Motor neuron (in vitro differentiated cells): ENCODE measurements at regions not wholly inside any gene's neighbourhood (a gene's known extent, or its start where the extent isn't known, plus 50 kb on each side); places are given as distances from the start of the nearest gene placed in this dataset.
A peak's percentile ranks its signal among the peaks of the same experiment; 100 is the strongest.

Source experiments
- ATAC-seq, 8 experiments: fragments of 200-7000 bp; cut with Tn5 transposase; replicated peaks in 6 of 8; 2 replicates each; pipeline ENCODE4 v1.8.0; 2021; ENCODE audit warnings: mild to moderate bottlenecking in 8 of 8, moderate library complexity in 8 of 8
- H3K27ac ChIP-seq, 2 donors: fragments of 250-450 bp; sonication (Bioruptor Pico); 2 replicates each; pipeline ENCODE4 v1.9.0; 2021; ENCODE audit warnings: antibody characterized with exemption in 2 of 2, mild to moderate bottlenecking in 2 of 2, moderate library complexity in 1 of 2
- H3K4me1 ChIP-seq, 2 donors: fragments of 250-450 bp; sonication (Bioruptor Pico); replicated peaks in 1 of 2; 2 replicates each; pipeline ENCODE4 v1.6.1; 2021; ENCODE audit warnings: antibody characterized with exemption in 2 of 2, mild to moderate bottlenecking in 2 of 2, moderate library complexity in 1 of 2
- H3K4me3 ChIP-seq, 5 donors: fragments of 250-450 bp; sonication (Bioruptor Pico); 2 replicates each; pipeline ENCODE4 v1.9.0; 2021; ENCODE audit warnings: antibody characterized with exemption in 5 of 5, mild to moderate bottlenecking in 5 of 5, moderate library complexity in 4 of 5
- WGBS, 10 experiments: fragments of 450-650 bp; shearing (Covaris generic); methylation state at CpG; one replicate each; pipeline ENCODE4 v1.0.0; 2022; 5-methylcytosine and 5-hydroxymethylcytosine counted together
- in situ Hi-C, 9 experiments: fragments of 400-800 bp; cut with MboI; loops; one replicate each; pipeline ENCODE4 v1.15.0; 2021; ENCODE audit warnings: low sequenced_read_pairs in 9 of 9, low pct_unique_long_range_greater_than_20kb in 2 of 9; ENCODE audit not compliant: unreplicated experiment in 9 of 9

DNA sequence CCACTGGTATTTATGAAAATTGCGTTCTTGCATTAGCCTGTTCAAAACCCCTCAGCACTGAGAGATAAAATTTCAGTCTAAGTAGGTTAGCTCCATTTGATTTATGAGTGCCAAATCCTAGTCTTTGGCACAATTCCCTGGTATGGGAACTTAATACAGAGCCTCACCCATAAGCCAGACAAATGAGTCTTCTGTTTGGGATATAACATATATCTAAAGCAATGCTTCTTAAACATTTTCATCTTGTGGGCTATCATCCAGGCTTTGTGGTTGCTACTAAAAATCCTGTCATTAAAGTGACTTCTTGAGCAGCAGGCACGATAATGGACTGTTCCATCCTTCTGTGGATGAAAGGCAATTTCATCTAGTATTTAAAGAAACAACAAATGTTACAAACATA is 419.5 kb upstream of the ACTBL2 start:
- Histone ChIP-seq H3K4me3 (no peak overlapping the region), H3K27ac (no peak overlapping the region), H3K4me1 (no peaks in the 10 kb centered on the region)
- no peak for ATAC-seq
- WGBS, 10 experiments: 0 to 100% (median 93%) methylated on average over 1 to 2 of the region's 2 CpGs; no CpG with 5 or more reads in 1 of the 10 experiments
- in situ Hi-C loops: no loop called here

DNA sequence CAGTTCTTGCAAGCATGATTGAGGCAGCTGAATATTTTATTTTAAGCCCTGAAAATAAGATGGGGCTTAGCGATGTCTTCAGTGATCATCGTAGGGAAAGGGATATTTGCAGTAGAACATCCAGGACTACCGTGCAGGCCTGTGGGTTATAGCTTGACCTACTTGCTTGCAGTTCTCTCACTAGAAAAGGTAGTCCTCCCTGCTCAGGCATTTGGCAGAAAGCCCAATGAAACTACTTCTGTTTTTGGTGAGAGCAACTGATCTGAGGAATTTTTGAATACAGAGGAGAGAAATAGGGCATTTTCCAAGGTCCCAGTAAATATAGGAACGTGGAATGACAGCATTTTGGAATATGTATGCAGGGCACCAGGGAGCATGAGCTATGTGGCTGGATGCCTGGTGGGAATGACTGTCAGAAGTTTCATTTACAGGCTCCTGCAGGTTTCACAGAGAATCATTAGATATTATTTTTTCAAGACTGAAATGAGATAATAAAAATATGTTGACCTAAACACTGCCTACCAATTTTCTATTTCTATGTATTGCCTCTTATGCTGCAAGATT is 417.9 kb upstream of the ACTBL2 start:
- no peaks in the 10 kb centered on the region for H3K4me1 ChIP-seq
- ATAC-seq: no peak
- no peak overlapping the region for H3K27ac ChIP-seq
- H3K4me3 ChIP-seq: no peak overlapping the region
- in situ Hi-C loops: no loop called here
- WGBS, 10 experiments: 20 to 100% (median 84%) methylated on average over 1 to 4 of the region's 4 CpGs

DNA sequence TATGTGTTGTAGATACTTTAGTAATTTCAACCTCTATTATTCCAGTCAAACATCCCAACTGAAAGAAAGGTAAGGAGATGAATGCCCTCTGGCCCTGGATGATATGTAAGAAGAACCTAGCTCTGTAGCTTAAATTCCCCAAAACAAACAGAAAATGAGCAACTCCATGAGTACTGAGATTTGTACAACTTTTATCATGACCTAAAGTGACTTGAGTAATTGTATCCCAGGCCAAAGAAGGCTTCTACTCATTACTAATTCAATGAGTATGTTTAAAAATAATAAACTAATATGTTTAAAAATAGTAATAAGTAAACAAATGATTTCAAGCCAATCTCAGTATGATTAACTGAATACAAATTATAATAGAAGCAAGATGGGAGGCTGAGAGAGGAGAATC is 414.0 kb upstream of the ACTBL2 start:
- ATAC-seq: no peak
- no peak overlapping the region for H3K27ac ChIP-seq
- no peaks in the 10 kb centered on the region for H3K4me1 ChIP-seq
- no peak overlapping the region for H3K4me3 ChIP-seq
- in situ Hi-C loops: loop anchor here in 4 of 9 experiments (25.0 kb wide), 1 partner anchor 566 kb away; the partner anchor contains the start of gene PLK2 (in 4 of the 4)

DNA sequence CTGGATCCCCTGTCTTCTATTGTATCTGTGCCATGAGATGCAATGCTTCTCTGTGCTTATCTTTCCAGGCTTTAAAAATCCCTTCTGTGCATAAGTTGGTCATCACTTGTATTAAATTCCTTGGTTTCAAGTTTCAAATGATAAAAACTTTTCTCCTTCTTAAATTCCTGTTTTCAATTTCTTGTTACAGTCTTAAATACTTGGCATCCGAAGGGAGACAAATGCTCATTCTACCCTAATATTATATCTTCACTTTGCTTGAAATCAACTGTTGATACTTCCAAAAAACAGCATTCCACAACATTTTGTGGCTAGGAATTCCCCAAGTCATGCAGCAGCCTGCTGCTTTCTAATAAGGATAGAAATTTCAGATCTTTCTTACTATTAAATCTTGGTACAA is 413.2 kb upstream of the ACTBL2 start:
- no peak for ATAC-seq
- 14 to 100% (median 79%) methylated on average over 1 of the region's 1 CpG; no CpG with 5 or more reads in 2 of the 10 experiments for WGBS, 10 experiments
- in situ Hi-C loops: loop anchor here in 4 of 9 experiments (25.0 kb wide), 1 partner anchor 567 kb away; the partner anchor contains the start of gene PLK2 (in 4 of the 4)
- Histone ChIP-seq H3K4me3 (no peak overlapping the region), H3K27ac (no peak overlapping the region), H3K4me1 (no peaks in the 10 kb centered on the region)

DNA sequence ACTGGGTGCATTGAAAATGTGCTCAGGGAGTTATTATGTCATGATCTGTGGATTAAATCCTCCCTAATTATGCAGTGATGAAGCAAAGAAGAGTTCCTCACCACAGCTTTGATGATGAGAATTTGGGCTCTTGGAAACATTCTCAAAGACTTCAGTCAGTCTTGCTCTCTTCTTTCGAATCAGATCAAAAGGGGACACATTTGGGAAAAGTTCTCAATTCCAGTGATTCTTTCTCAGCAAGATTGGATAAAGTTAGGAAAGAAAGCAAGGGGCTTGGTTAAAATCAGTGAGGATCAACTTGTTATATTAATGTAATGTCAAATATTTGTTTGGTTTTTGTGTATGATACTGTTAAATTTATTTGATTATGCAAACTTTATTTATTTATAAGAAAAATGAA is 411.3 kb upstream of the ACTBL2 start:
- H3K4me1 ChIP-seq: no peaks in the 10 kb centered on the region
- no peak overlapping the region for H3K27ac ChIP-seq
- ATAC-seq: no peak
- WGBS, 10 experiments: 75 to 100% (median 83%) methylated on average over 1 of the region's 1 CpG; no CpG with 5 or more reads in 4 of the 10 experiments
- in situ Hi-C loops: loop anchor here in 4 of 9 experiments (25.0 kb wide), 1 partner anchor 568 kb away; the partner anchor contains the start of gene PLK2 (in 4 of the 4)
- H3K4me3 ChIP-seq: no peak overlapping the region

DNA sequence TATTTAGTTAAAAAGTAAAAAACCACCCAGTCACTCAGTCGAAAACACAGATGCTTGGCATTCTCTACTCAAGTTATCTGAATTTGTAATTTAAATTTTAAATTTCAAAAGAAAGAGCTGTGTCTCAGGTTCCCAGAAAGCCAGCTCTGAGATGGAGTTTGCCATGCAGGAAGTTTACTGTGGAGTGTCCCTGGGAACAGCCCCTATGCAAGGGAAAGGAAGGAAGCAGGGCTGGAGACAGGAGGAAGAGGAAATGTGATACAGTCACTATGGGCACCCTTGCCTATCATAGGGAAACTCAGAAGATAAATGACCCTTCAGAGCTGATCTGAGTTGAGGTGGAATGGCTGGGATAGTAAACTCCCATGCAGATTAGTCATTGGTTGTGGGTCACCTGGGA is 408.8 kb upstream of the ACTBL2 start:
- ATAC-seq: no peak
- Histone ChIP-seq H3K27ac (no peak overlapping the region), H3K4me3 (no peak overlapping the region), H3K4me1 (no peaks in the 10 kb centered on the region)
- WGBS, 10 experiments: 14 to 86% (median 29%) methylated on average over 1 of the region's 1 CpG; no CpG with 5 or more reads in 1 of the 10 experiments
- in situ Hi-C loops: loop anchor here in 4 of 9 experiments (25.0 kb wide), 1 partner anchor 571 kb away; the partner anchor contains the start of gene PLK2 (in 4 of the 4)

DNA sequence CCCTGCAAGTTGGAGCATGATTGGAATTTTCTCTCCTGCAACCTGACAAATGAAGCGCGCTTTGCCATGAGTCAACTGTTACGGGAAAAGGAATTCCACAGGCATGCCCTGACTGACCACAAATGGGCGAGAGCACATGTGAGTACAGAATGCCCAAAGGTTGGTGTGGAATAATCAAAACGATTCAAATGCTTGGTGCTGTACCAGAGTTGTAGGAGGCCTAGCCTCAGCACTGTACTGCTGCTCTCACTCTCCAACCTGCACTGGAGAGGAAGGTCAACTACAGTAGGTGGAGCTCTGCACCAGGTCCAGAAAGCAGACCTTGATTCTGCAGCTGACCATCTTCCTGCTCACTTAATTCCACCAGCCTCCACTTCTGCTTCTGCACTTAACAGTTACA is 406.9 kb upstream of the ACTBL2 start:
- Histone ChIP-seq H3K27ac (no peak overlapping the region), H3K4me1 (no peaks in the 10 kb centered on the region), H3K4me3 (no peak overlapping the region)
- 20 to 96% (median 48%) methylated on average over 2 to 5 of the region's 5 CpGs; no CpG with 5 or more reads in 3 of the 10 experiments for WGBS, 10 experiments
- ATAC-seq: peak in 5 of 8 experiments; percentile 35 to 78 (median 72)
- in situ Hi-C loops: loop anchor here in 6 of 9 experiments (10.0 to 25.0 kb wide), 2 partner anchors 573 to 575 kb away; partner anchors contain the start of gene PLK2 (in 6 of the 6)

DNA sequence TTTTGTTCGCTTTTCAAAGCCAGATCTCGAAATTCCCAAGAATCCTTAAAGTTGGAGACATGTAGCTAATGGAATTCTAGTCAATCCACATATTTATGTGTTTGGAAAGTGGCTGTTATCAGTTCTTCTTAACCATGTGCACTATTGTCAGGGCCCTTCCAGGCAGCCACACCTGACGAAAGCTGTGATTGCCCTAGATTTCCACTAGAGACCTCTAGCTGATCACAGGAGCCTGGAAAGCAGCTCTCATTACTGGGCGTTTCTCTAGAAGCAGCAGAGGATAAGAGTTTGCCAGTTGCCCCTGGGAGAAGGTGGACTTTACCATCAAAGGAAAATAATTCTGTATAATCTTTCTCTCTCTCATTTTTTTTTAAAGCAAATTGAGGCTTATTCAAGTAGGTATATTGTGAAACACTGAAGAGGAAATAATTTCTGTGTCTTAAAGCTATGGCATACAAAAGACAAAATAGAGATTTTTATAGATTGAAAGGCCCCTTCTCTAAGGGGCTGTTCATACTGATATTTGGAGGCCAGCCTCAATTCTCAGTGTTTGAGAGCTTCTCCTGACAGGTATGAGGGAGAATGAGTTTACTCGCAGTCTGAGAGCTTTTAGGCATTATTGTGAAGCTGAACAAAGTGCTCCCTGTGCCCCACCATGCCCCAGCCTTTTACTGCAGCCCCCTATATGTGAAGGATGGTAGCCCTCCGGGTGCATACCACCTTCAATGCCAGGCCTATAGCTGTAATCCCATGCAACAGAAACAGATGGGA is 405.4 kb upstream of the ACTBL2 start:
- Histone ChIP-seq H3K4me1 (no peaks in the 10 kb centered on the region), H3K27ac (no peak overlapping the region), H3K4me3 (no peak overlapping the region)
- 36 to 76% (median 49%) methylated on average over 3 to 6 of the region's 6 CpGs; no CpG with 5 or more reads in 4 of the 10 experiments for WGBS, 10 experiments
- ATAC-seq: peak; percentile 90 to 100 (median 96)
- in situ Hi-C loops: loop anchor here in 6 of 9 experiments (10.0 to 25.0 kb wide), 2 partner anchors 574 to 577 kb away; partner anchors contain the start of gene PLK2 (in 6 of the 6)

DNA sequence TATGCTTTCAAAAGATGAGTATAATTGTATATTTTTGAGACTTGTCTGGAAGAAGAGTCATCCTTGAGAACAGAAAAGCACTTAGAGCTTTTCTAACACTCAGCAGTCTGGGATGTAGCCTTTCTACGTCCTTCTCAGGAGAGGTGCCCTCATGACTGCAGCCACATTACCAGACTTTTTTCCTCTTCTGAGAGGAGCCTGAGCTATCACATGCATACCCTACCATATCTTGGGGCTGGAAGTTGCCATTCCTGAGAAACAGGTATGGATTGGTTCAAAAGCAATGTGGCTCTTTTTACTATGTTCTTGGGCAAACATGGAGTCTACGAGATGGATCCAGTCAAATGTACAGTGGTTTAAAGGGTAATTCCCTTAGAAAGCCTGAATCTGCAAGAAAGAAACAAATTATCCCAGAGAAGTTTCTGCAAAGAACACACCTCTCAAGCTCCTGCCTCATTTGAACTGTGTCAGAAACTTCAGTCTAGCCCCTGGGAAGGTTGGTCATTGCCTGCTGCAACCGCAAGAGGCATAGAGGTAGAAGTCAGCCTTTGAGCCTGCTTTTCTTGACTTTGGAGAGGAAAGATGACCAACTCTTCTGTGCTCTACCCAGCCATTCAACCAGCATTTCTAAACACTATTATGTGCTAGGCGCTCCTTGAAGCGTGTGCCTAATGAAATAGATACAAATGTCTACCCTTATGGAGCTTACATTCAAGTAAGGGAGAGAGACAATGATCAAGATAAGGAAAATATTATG is 401.9 kb upstream of the ACTBL2 start:
- Histone ChIP-seq H3K27ac (no peak overlapping the region), H3K4me3 (no peak overlapping the region), H3K4me1 (no peaks in the 10 kb centered on the region)
- WGBS, 10 experiments: 80 to 100% (median 96%) methylated on average over 1 to 5 of the region's 5 CpGs
- ATAC-seq: no peak
- in situ Hi-C loops: loop anchor here in 6 of 9 experiments (10.0 to 25.0 kb wide), 2 partner anchors 578 to 580 kb away; partner anchors contain the start of gene PLK2 (in 6 of the 6)

DNA sequence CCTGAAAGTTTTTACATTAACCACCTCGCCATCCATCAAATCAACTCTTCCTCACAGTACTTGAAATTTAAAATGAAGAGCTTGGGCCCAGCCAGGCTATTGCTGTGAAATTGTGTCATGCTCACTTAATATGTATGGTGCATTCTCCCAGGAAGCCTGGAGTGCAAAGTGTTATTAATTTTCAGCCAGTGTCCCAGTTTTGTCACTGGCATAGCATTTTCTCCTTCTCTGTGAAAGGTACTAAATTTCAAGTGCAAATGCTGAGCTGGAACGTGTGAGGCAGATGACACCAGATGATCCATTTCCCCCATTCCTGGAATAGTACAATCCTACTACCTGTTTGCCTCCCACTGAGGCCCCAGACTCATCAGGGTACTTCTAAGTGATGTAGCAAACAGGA is 397.6 kb upstream of the ACTBL2 start:
- no peak overlapping the region for H3K27ac ChIP-seq
- no peaks in the 10 kb centered on the region for H3K4me1 ChIP-seq
- peak in 5 of 8 experiments; percentile 79 to 95 (median 83) for ATAC-seq
- 0 to 57% (median 7%) methylated on average over 1 to 2 of the region's 2 CpGs; no CpG with 5 or more reads in 4 of the 10 experiments for WGBS, 10 experiments
- in situ Hi-C loops: loop anchor here in 6 of 9 experiments (10.0 to 25.0 kb wide), 2 partner anchors 582 to 585 kb away; partner anchors contain the start of gene PLK2 (in 6 of the 6)
- H3K4me3 ChIP-seq: no peak overlapping the region

DNA sequence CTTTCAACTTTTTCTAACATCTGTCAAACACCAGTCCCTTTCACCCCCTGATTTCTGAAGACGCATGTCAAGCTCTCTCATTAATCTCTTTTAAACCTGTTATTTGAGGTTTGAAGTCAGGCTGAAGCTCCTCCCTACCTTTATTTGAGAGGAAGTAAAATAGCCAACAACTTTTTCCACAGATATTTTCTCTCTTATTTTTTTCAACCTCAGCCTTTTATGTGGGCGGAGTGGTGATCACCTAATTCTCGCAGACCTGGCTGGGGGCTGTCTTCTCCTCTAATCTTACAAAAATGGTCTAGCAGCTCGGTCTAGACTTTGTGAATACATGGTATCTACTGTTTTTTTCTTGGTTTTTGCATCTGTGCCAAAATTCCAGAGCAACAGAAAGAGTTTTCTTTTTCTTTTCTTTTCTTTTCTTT is 395.7 kb upstream of the ACTBL2 start:
- Histone ChIP-seq H3K4me3 (no peak overlapping the region), H3K4me1 (no peaks in the 10 kb centered on the region), H3K27ac (no peak overlapping the region)
- ATAC-seq: no peak
- in situ Hi-C loops: loop anchor here in 4 of 9 experiments (25.0 kb wide), 1 partner anchor 584 kb away; the partner anchor contains the start of gene PLK2 (in 4 of the 4)
- WGBS, 10 experiments: 69 to 100% (median 93%) methylated on average over 1 to 4 of the region's 4 CpGs

DNA sequence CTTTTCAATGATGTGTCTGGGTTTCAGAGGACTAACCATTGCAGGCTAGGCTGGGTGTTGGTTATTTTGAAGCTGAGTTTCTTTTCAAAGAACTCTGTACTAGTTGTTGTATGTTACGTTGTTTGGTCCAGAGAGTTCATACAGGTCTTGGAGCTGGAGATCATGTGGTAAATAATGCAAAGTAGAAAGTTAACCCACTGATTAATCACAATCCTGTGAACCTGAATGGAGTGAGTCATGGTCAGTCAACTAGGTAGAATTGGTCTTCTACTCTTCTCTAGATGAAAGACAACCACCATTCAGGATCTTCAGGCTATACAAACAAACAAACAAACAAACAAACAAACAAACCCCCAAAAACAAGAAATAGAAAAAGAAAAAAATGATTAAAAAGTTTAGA is 388.9 kb upstream of the ACTBL2 start:
- in situ Hi-C loops: no loop called here
- no peak for ATAC-seq
- WGBS, 10 experiments: 71 to 100% (median 83%) methylated on average over 1 of the region's 1 CpG; no CpG with 5 or more reads in 3 of the 10 experiments

More for the DNA sequence above, 388.9 kb upstream of the ACTBL2 start:
- Histone ChIP-seq H3K4me1 (no peaks in the 10 kb centered on the region), H3K4me3 (no peak overlapping the region), H3K27ac (no peak overlapping the region)
